Trophoblast cell (in vitro differentiated cells and primary cell): ENCODE measurements at regions not wholly inside any gene's neighbourhood (a gene's known extent, or its start where the extent isn't known, plus 50 kb on each side); places are given as distances from the start of the nearest gene placed in this dataset.
"Not testable (repeated sequence)": the region's sequence is repeated elsewhere in the genome, so short reads cannot be mapped to it uniquely, and the experiment has no call there.

Experiments
- DNase-seq, 2 donors: peaks; one replicate each; pipeline ENCODE4 v3.0.0-alpha.2; 2016
- H2AFZ ChIP-seq: 2 replicates; pipeline ENCODE4 v1.6.1; 2013; ENCODE audit warnings: low read length, moderate library complexity, mild to moderate bottlenecking; ENCODE audit not compliant: insufficient read depth, poor library complexity
- H2AK5ac ChIP-seq: 2 replicates; pipeline ENCODE4 v1.6.1; 2013; ENCODE audit warnings: mild to moderate bottlenecking, low read length
- H2BK120ac ChIP-seq: 2 replicates; pipeline ENCODE4 v1.6.1; 2013; ENCODE audit warnings: low read length, mild to moderate bottlenecking, moderate library complexity; ENCODE audit not compliant: insufficient read depth, poor library complexity
- H2BK12ac ChIP-seq: 2 replicates; pipeline ENCODE4 v1.6.1; 2013; ENCODE audit warnings: mild to moderate bottlenecking, low read length, moderate library complexity
- H2BK5ac ChIP-seq: 2 replicates; pipeline ENCODE4 v1.6.1; 2013; ENCODE audit warnings: low read length, low read depth, moderate library complexity, mild to moderate bottlenecking; ENCODE audit not compliant: poor library complexity
- H3K14ac ChIP-seq: 2 replicates; pipeline ENCODE4 v1.6.1; 2013; ENCODE audit warnings: mild to moderate bottlenecking, low read length
- H3K18ac ChIP-seq: 2 replicates; pipeline ENCODE4 v1.6.1; 2013; ENCODE audit warnings: mild to moderate bottlenecking, low read length
- H3K23ac ChIP-seq: 2 replicates; pipeline ENCODE4 v1.6.1; 2013; ENCODE audit warnings: low read length
- H3K27ac ChIP-seq: 2 replicates; pipeline ENCODE4 v1.5.1; 2013; ENCODE audit warnings: low read depth, mild to moderate bottlenecking, inconsistent platforms, low read length, moderate library complexity
- H3K27me3 ChIP-seq: 2 replicates; pipeline ENCODE4 v1.6.1; 2013; ENCODE audit warnings: inconsistent platforms, mild to moderate bottlenecking, low read length, moderate library complexity; ENCODE audit not compliant: insufficient read depth
- H3K36me3 ChIP-seq, 2 experiments: 1 replicate in 1 of 2; 2 replicates in 1 of 2; pipeline ENCODE4 v1.6.1; 2013; ENCODE audit warnings: low read length in 2 of 2, mild to moderate bottlenecking in 2 of 2, moderate library complexity in 1 of 2; ENCODE audit not compliant: insufficient read depth in 2 of 2, control insufficient read depth in 1 of 2
- H3K4ac ChIP-seq: 2 replicates; pipeline ENCODE4 v1.6.1; 2013; ENCODE audit warnings: low read depth, mild to moderate bottlenecking, low read length, moderate library complexity
- H3K4me1 ChIP-seq, 2 experiments: 1 replicate in 1 of 2; 2 replicates in 1 of 2; pipeline ENCODE4 v1.6.1; 2013; ENCODE audit warnings: low read length in 2 of 2, mild to moderate bottlenecking in 2 of 2, moderate library complexity in 1 of 2; ENCODE audit not compliant: insufficient read depth in 2 of 2, control insufficient read depth in 1 of 2
- H3K4me2 ChIP-seq: 2 replicates; pipeline ENCODE4 v1.6.1; 2013; ENCODE audit warnings: inconsistent platforms, mild to moderate bottlenecking, low read length, moderate library complexity
- H3K4me3 ChIP-seq: 2 replicates; pipeline ENCODE4 v1.5.1; 2013; ENCODE audit warnings: mild to moderate bottlenecking, low read depth, low read length, inconsistent platforms
- H3K79me1 ChIP-seq: one replicate; pipeline ENCODE4 v1.6.1; 2013; ENCODE audit warnings: low read length
- H3K79me2 ChIP-seq: 2 replicates; pipeline ENCODE4 v1.6.1; 2013; ENCODE audit warnings: low read length, mild to moderate bottlenecking; ENCODE audit not compliant: control insufficient read depth, insufficient read depth, poor library complexity
- H3K9ac ChIP-seq: 2 replicates; pipeline ENCODE4 v1.6.1; 2013; ENCODE audit warnings: mild to moderate bottlenecking, low read length
- H3K9me3 ChIP-seq: 2 replicates; pipeline ENCODE4 v1.6.1; 2013; ENCODE audit warnings: low read depth, mild to moderate bottlenecking, control low read depth, inconsistent platforms, low read length; ENCODE audit not compliant: insufficient read depth
- H4K12ac ChIP-seq: 2 replicates; pipeline ENCODE4 v1.6.1; 2013; ENCODE audit warnings: low read depth, mild to moderate bottlenecking, low read length, moderate library complexity
- H4K8ac ChIP-seq: 2 replicates; pipeline ENCODE4 v1.6.1; 2013; ENCODE audit warnings: low read depth, mild to moderate bottlenecking, low read length, moderate library complexity
- H4K91ac ChIP-seq: one replicate; pipeline ENCODE4 v1.6.1; 2013; ENCODE audit warnings: low read depth, mild to moderate bottlenecking, low read length, moderate library complexity
- WGBS: extraction: QIAGEN DNeasy Blood & Tissue Kit; methylation state at CpG from one replicate; pipeline ENCODE4 v1.1.7; 2013; ENCODE audit warnings: missing lambda C conversion rate; ENCODE audit not compliant: insufficient read length, insufficient coverage; ENCODE audit errors: extremely low coverage; 5-methylcytosine and 5-hydroxymethylcytosine counted together

GRCh38 chr5:17374973-17375742, 122.9 kb upstream of the TAF11L2 start:
- WGBS, result no CpG with 5 or more reads among the region's 10 CpGs
- no peak overlapping the region for H3K9ac ChIP-seq
- H4K8ac ChIP-seq, result peak overlapping the region; percentile 13
- H2AK5ac ChIP-seq, result peak overlapping the region; percentile 35
- H3K27me3 ChIP-seq, result no peaks in the 10 kb centered on the region
- peak overlapping the region; percentile 50 for H2BK5ac ChIP-seq
- H3K79me1 ChIP-seq, result peaks cover 8% of the 10 kb centered on the region
- peak overlapping the region; percentile 39 for H3K14ac ChIP-seq
- peak overlapping the region; percentile 42 for H2BK12ac ChIP-seq
- H2BK120ac ChIP-seq, result peak overlapping the region; percentile 78
- H3K4ac ChIP-seq, result no peak overlapping the region
- DNase-seq, result peak; percentile 93 to 94
- no peak overlapping the region for H3K4me3 ChIP-seq
- no peaks in the 10 kb centered on the region for H3K79me2 ChIP-seq
- H3K18ac ChIP-seq, result peak overlapping the region; percentile 63
- H3K4me2 ChIP-seq, result peak overlapping the region; percentile 35
- H3K9me3 ChIP-seq, result no peaks in the 10 kb centered on the region
- H3K36me3 ChIP-seq, result no peaks in the 10 kb centered on the region
- no peak overlapping the region for H3K23ac ChIP-seq
- H4K12ac ChIP-seq, result no peak overlapping the region
- peaks cover 6 to 12% of the 10 kb centered on the region in 2 experiments for H3K4me1 ChIP-seq
- H4K91ac ChIP-seq, result peak overlapping the region; percentile 82
- H2AFZ ChIP-seq, result no peak overlapping the region
- H3K27ac ChIP-seq, result no peak overlapping the region

- Histone ChIP-seq H2BK120ac (peak overlapping the region; percentile 27), H3K79me1 (peaks cover 11% of the 10 kb centered on the region)
- not testable (repeated sequence) for H3K27me3 ChIP-seq, H3K4me2 ChIP-seq, H2BK5ac ChIP-seq, H3K27ac ChIP-seq, H3K4me1 ChIP-seq, H3K4me3 ChIP-seq, H4K8ac ChIP-seq, H3K4ac ChIP-seq, DNase-seq, H4K91ac ChIP-seq, H2AFZ ChIP-seq, H4K12ac ChIP-seq, H3K9me3 ChIP-seq, H3K79me2 ChIP-seq, H3K23ac ChIP-seq, H2AK5ac ChIP-seq, H3K14ac ChIP-seq, H3K9ac ChIP-seq, H3K18ac ChIP-seq, H2BK12ac ChIP-seq, H3K36me3 ChIP-seq
- WGBS, result no CpG with 5 or more reads among the region's 2 CpGs
Measured at GRCh38 chr5:17375886-17376285, 122.1 kb upstream of the TAF11L2 start.

- Histone ChIP-seq H2BK5ac (no peak overlapping the region), H2BK12ac (no peak overlapping the region), H4K8ac (no peak overlapping the region), H3K14ac (no peak overlapping the region), H3K4me3 (no peak overlapping the region), H3K18ac (no peak overlapping the region), H3K36me3 (no peaks in the 10 kb centered on the region), H3K4me2 (no peak overlapping the region), H2AK5ac (no peak overlapping the region), H3K4me1 (peaks cover 9 to 14% of the 10 kb centered on the region in 2 experiments), H4K12ac (no peak overlapping the region), H4K91ac (no peak overlapping the region), H3K79me1 (peaks cover 11% of the 10 kb centered on the region), H2AFZ (no peak overlapping the region), H3K9me3 (no peaks in the 10 kb centered on the region), H3K27ac (no peak overlapping the region), H3K9ac (no peak overlapping the region), H3K23ac (no peak overlapping the region), H3K4ac (no peak overlapping the region), H3K27me3 (no peaks in the 10 kb centered on the region), H3K79me2 (no peaks in the 10 kb centered on the region), H2BK120ac (no peak overlapping the region)
- peak in 1 of 2 donors; percentile 48 for DNase-seq
- no CpG with 5 or more reads among the region's 6 CpGs for WGBS
Measured at GRCh38 chr5:17378346-17378997, 119.6 kb upstream of the TAF11L2 start.

- Histone ChIP-seq H3K27me3 (no peaks in the 10 kb centered on the region), H3K9me3 (no peaks in the 10 kb centered on the region), H3K36me3 (no peaks in the 10 kb centered on the region), H3K9ac (no peak overlapping the region), H3K4ac (no peak overlapping the region), H2AK5ac (no peak overlapping the region), H3K18ac (no peak overlapping the region), H3K27ac (peak overlapping the region; percentile 6), H2BK5ac (no peak overlapping the region), H4K8ac (no peak overlapping the region), H4K91ac (no peak overlapping the region), H3K14ac (no peak overlapping the region), H2BK12ac (no peak overlapping the region), H3K4me3 (no peak overlapping the region), H2BK120ac (no peak overlapping the region), H3K4me1 (peaks cover 9 to 14% of the 10 kb centered on the region in 2 experiments), H3K23ac (no peak overlapping the region), H2AFZ (no peak overlapping the region), H3K79me2 (no peaks in the 10 kb centered on the region), H3K4me2 (no peak overlapping the region), H4K12ac (no peak overlapping the region), H3K79me1 (peaks cover 11% of the 10 kb centered on the region)
- DNase-seq, result no peak
- WGBS, result no CpG with 5 or more reads among the region's 7 CpGs
Measured at GRCh38 chr5:17379100-17379951, 118.7 kb upstream of the TAF11L2 start.
